ENCODE measurements at regions not wholly inside any gene's neighbourhood (a gene's known extent, or its start where the extent isn't known, plus 50 kb on each side); places are given as distances from the start of the nearest gene placed in this dataset.

GRCh38 chrX:8971116-8971515 is 62.8 kb downstream of the FAM9B start:
- Histone ChIP-seq H3K4me3 (ENCODE audit: low read depth in 1 of 2, low read length in 2 of 2) (no peak overlapping the region), H3K27ac (ENCODE audit: low read length) (no peak overlapping the region), H3K4me1 (ENCODE audit: control insufficient read depth in 1 of 2, insufficient read depth in 2 of 2, low read length in 2 of 2) (no peaks in the 10 kb centered on the region)

GRCh38 chrX:8969378-8969777 is 64.5 kb downstream of the FAM9B start:
- no peak overlapping the region for H3K27ac ChIP-seq (ENCODE audit: low read length)
- H3K27me3 ChIP-seq (ENCODE audit: low read depth, low read length): no peaks in the 10 kb centered on the region
- H3K4me3 ChIP-seq (ENCODE audit: low read depth in 1 of 2, low read length in 2 of 2): no peak overlapping the region

More at GRCh38 chrX:8971116-8971515, 62.8 kb downstream of the FAM9B start:
- no peaks in the 10 kb centered on the region for H3K36me3 ChIP-seq (ENCODE audit: control insufficient read depth in 1 of 2, insufficient read depth in 2 of 2, low read length in 2 of 2)
- H3K9me3 ChIP-seq (ENCODE audit: control insufficient read depth in 1 of 2, low read length in 2 of 2): no peaks in the 10 kb centered on the region
- no peaks in the 10 kb centered on the region for H3K27me3 ChIP-seq (ENCODE audit: low read depth, low read length)

GRCh38 chrX:8967461-8967860 is 66.5 kb downstream of the FAM9B start:
- no peaks in the 10 kb centered on the region for H3K27me3 ChIP-seq (ENCODE audit: low read depth, low read length)
- H3K27ac ChIP-seq (ENCODE audit: low read length): no peak overlapping the region
- no peak overlapping the region for H3K4me3 ChIP-seq (ENCODE audit: low read depth in 1 of 2, low read length in 2 of 2)
- H3K9me3 ChIP-seq (ENCODE audit: control insufficient read depth in 1 of 2, low read length in 2 of 2): no peaks in the 10 kb centered on the region
- no peaks in the 10 kb centered on the region for H3K4me1 ChIP-seq (ENCODE audit: control insufficient read depth in 1 of 2, insufficient read depth in 2 of 2, low read length in 2 of 2)
- no peaks in the 10 kb centered on the region for H3K36me3 ChIP-seq (ENCODE audit: control insufficient read depth in 1 of 2, insufficient read depth in 2 of 2, low read length in 2 of 2)

More at GRCh38 chrX:8969378-8969777, 64.5 kb downstream of the FAM9B start:
- H3K4me1 ChIP-seq (ENCODE audit: control insufficient read depth in 1 of 2, insufficient read depth in 2 of 2, low read length in 2 of 2): no peaks in the 10 kb centered on the region
- H3K36me3 ChIP-seq (ENCODE audit: control insufficient read depth in 1 of 2, insufficient read depth in 2 of 2, low read length in 2 of 2): no peaks in the 10 kb centered on the region
- H3K9me3 ChIP-seq (ENCODE audit: control insufficient read depth in 1 of 2, low read length in 2 of 2): no peaks in the 10 kb centered on the region

GRCh38 chrX:8960957-8961468 is 72.9 kb downstream of the FAM9B start:
- H3K27me3 ChIP-seq (ENCODE audit: low read depth, low read length): no peaks in the 10 kb centered on the region
- H3K9me3 ChIP-seq (ENCODE audit: control insufficient read depth in 1 of 2, low read length in 2 of 2): no peaks in the 10 kb centered on the region
- no peak overlapping the region for H3K27ac ChIP-seq (ENCODE audit: low read length)
- no peaks in the 10 kb centered on the region for H3K4me1 ChIP-seq (ENCODE audit: control insufficient read depth in 1 of 2, insufficient read depth in 2 of 2, low read length in 2 of 2)
- H3K4me3 ChIP-seq (ENCODE audit: low read depth in 1 of 2, low read length in 2 of 2): no peak overlapping the region
- H3K36me3 ChIP-seq (ENCODE audit: control insufficient read depth in 1 of 2, insufficient read depth in 2 of 2, low read length in 2 of 2): no peaks in the 10 kb centered on the region

GRCh38 chrX:8955511-8955910 is 78.4 kb downstream of the FAM9B start:
- no peaks in the 10 kb centered on the region for H3K4me1 ChIP-seq (ENCODE audit: control insufficient read depth in 1 of 2, insufficient read depth in 2 of 2, low read length in 2 of 2)
- H3K9me3 ChIP-seq (ENCODE audit: control insufficient read depth in 1 of 2, low read length in 2 of 2): no peaks in the 10 kb centered on the region
- H3K36me3 ChIP-seq (ENCODE audit: control insufficient read depth in 1 of 2, insufficient read depth in 2 of 2, low read length in 2 of 2): no peaks in the 10 kb centered on the region
- no peaks in the 10 kb centered on the region for H3K27me3 ChIP-seq (ENCODE audit: low read depth, low read length)
- H3K4me3 ChIP-seq (ENCODE audit: low read depth in 1 of 2, low read length in 2 of 2): no peak overlapping the region
- no peak overlapping the region for H3K27ac ChIP-seq (ENCODE audit: low read length)

- Histone ChIP-seq H3K27me3 (ENCODE audit: low read depth, low read length) (no peaks in the 10 kb centered on the region), H3K36me3 (ENCODE audit: control insufficient read depth in 1 of 2, insufficient read depth in 2 of 2, low read length in 2 of 2) (no peaks in the 10 kb centered on the region), H3K27ac (ENCODE audit: low read length) (no peak overlapping the region), H3K4me3 (ENCODE audit: low read depth in 1 of 2, low read length in 2 of 2) (no peak overlapping the region), H3K9me3 (ENCODE audit: control insufficient read depth in 1 of 2, low read length in 2 of 2) (no peaks in the 10 kb centered on the region), H3K4me1 (ENCODE audit: control insufficient read depth in 1 of 2, insufficient read depth in 2 of 2, low read length in 2 of 2) (no peaks in the 10 kb centered on the region)
These were observed 87.4 kb downstream of the FAM9B start for GRCh38 chrX:8946563-8946962.

GRCh38 chrX:8939322-8939721 is 94.6 kb downstream of the FAM9B start:
- Histone ChIP-seq H3K27me3 (ENCODE audit: low read depth, low read length) (no peaks in the 10 kb centered on the region), H3K4me1 (ENCODE audit: control insufficient read depth in 1 of 2, insufficient read depth in 2 of 2, low read length in 2 of 2) (no peaks in the 10 kb centered on the region), H3K4me3 (ENCODE audit: low read depth in 1 of 2, low read length in 2 of 2) (no peak overlapping the region), H3K36me3 (ENCODE audit: control insufficient read depth in 1 of 2, insufficient read depth in 2 of 2, low read length in 2 of 2) (no peaks in the 10 kb centered on the region), H3K9me3 (ENCODE audit: control insufficient read depth in 1 of 2, low read length in 2 of 2) (no peaks in the 10 kb centered on the region), H3K27ac (ENCODE audit: low read length) (no peak overlapping the region)

GRCh38 chrX:8927701-8928100 is 106.2 kb downstream of the FAM9B start:
- no peak overlapping the region for H3K27ac ChIP-seq (ENCODE audit: low read length)
- H3K9me3 ChIP-seq (ENCODE audit: control insufficient read depth in 1 of 2, low read length in 2 of 2): no peaks in the 10 kb centered on the region
- no peak overlapping the region for H3K4me3 ChIP-seq (ENCODE audit: low read depth in 1 of 2, low read length in 2 of 2)
- H3K4me1 ChIP-seq (ENCODE audit: control insufficient read depth in 1 of 2, insufficient read depth in 2 of 2, low read length in 2 of 2): no peaks in the 10 kb centered on the region
- no peaks in the 10 kb centered on the region for H3K27me3 ChIP-seq (ENCODE audit: low read depth, low read length)
- no peaks in the 10 kb centered on the region for H3K36me3 ChIP-seq (ENCODE audit: control insufficient read depth in 1 of 2, insufficient read depth in 2 of 2, low read length in 2 of 2)

GRCh38 chrX:8927066-8927635 is 106.8 kb downstream of the FAM9B start:
- H3K27me3 ChIP-seq (ENCODE audit: low read depth, low read length): no peaks in the 10 kb centered on the region
- H3K4me1 ChIP-seq (ENCODE audit: control insufficient read depth in 1 of 2, insufficient read depth in 2 of 2, low read length in 2 of 2): no peaks in the 10 kb centered on the region
- no peak overlapping the region for H3K4me3 ChIP-seq (ENCODE audit: low read depth in 1 of 2, low read length in 2 of 2)
- H3K27ac ChIP-seq (ENCODE audit: low read length): no peak overlapping the region
- no peaks in the 10 kb centered on the region for H3K9me3 ChIP-seq (ENCODE audit: control insufficient read depth in 1 of 2, low read length in 2 of 2)
- no peaks in the 10 kb centered on the region for H3K36me3 ChIP-seq (ENCODE audit: control insufficient read depth in 1 of 2, insufficient read depth in 2 of 2, low read length in 2 of 2)

GRCh38 chrX:8921615-8922014 is 112.3 kb downstream of the FAM9B start:
- Histone ChIP-seq H3K9me3 (ENCODE audit: control insufficient read depth in 1 of 2, low read length in 2 of 2) (no peaks in the 10 kb centered on the region), H3K4me1 (ENCODE audit: control insufficient read depth in 1 of 2, insufficient read depth in 2 of 2, low read length in 2 of 2) (no peaks in the 10 kb centered on the region), H3K36me3 (ENCODE audit: control insufficient read depth in 1 of 2, insufficient read depth in 2 of 2, low read length in 2 of 2) (no peaks in the 10 kb centered on the region), H3K27ac (ENCODE audit: low read length) (no peak overlapping the region), H3K27me3 (ENCODE audit: low read depth, low read length) (no peaks in the 10 kb centered on the region), H3K4me3 (ENCODE audit: low read depth in 1 of 2, low read length in 2 of 2) (no peak overlapping the region)

- no peaks in the 10 kb centered on the region for H3K4me1 ChIP-seq (ENCODE audit: control insufficient read depth in 1 of 2, insufficient read depth in 2 of 2, low read length in 2 of 2)
- H3K27me3 ChIP-seq (ENCODE audit: low read depth, low read length): no peaks in the 10 kb centered on the region
- no peaks in the 10 kb centered on the region for H3K9me3 ChIP-seq (ENCODE audit: control insufficient read depth in 1 of 2, low read length in 2 of 2)
- no peak overlapping the region for H3K27ac ChIP-seq (ENCODE audit: low read length)
- no peak overlapping the region for H3K4me3 ChIP-seq (ENCODE audit: low read depth in 1 of 2, low read length in 2 of 2)
- no peaks in the 10 kb centered on the region for H3K36me3 ChIP-seq (ENCODE audit: control insufficient read depth in 1 of 2, insufficient read depth in 2 of 2, low read length in 2 of 2)
These were observed 114.1 kb downstream of the FAM9B start for GRCh38 chrX:8919801-8920200.

- H3K27ac ChIP-seq (ENCODE audit: low read length): no peak overlapping the region
- no peak overlapping the region for H3K4me3 ChIP-seq (ENCODE audit: low read depth in 1 of 2, low read length in 2 of 2)
- H3K9me3 ChIP-seq (ENCODE audit: control insufficient read depth in 1 of 2, low read length in 2 of 2): no peaks in the 10 kb centered on the region
- H3K4me1 ChIP-seq (ENCODE audit: control insufficient read depth in 1 of 2, insufficient read depth in 2 of 2, low read length in 2 of 2): no peaks in the 10 kb centered on the region
- no peaks in the 10 kb centered on the region for H3K36me3 ChIP-seq (ENCODE audit: control insufficient read depth in 1 of 2, insufficient read depth in 2 of 2, low read length in 2 of 2)
- H3K27me3 ChIP-seq (ENCODE audit: low read depth, low read length): no peaks in the 10 kb centered on the region
These were observed 115.5 kb upstream of the FAM9A start for GRCh38 chrX:8916697-8917096.
